ENCODE measurements at regions not wholly inside any gene's neighbourhood (a gene's known extent, or its start where the extent isn't known, plus 50 kb on each side); places are given as distances from the start of the nearest gene placed in this dataset.
"Not testable (repeated sequence)": the region's sequence is repeated elsewhere in the genome, so short reads cannot be mapped to it uniquely, and the experiment has no call there.

DNA sequence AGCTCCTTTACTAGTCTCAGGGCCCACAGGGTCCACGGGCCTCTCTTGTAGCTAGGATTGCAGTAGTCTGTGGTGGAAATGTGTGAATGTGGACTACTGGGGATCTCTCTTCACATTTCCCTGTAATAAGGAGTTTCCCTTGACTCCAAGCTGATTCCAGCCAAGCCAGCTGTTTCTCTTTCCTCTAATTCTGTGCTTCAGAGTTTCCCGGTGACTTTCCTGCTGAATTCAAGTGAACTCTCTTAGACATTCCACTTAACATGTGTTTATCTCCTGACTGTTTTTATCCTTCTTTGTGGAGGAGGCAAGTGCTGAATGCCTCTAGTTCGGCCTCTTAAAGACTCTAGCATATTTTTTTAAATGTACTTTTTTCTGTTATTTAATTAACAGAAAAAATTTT is 354.0 kb upstream of the RGS18 start:
- DNase-seq: no peak
- H3K4me3 ChIP-seq: no peak overlapping the region
- H3K27me3 ChIP-seq (ENCODE audit: low read depth): no peaks in the 10 kb centered on the region
- no peaks in the 10 kb centered on the region for H3K4me1 ChIP-seq
- no peak overlapping the region for H3K27ac ChIP-seq (replicated peaks)
- TF ChIP-seq, protein P1, sequence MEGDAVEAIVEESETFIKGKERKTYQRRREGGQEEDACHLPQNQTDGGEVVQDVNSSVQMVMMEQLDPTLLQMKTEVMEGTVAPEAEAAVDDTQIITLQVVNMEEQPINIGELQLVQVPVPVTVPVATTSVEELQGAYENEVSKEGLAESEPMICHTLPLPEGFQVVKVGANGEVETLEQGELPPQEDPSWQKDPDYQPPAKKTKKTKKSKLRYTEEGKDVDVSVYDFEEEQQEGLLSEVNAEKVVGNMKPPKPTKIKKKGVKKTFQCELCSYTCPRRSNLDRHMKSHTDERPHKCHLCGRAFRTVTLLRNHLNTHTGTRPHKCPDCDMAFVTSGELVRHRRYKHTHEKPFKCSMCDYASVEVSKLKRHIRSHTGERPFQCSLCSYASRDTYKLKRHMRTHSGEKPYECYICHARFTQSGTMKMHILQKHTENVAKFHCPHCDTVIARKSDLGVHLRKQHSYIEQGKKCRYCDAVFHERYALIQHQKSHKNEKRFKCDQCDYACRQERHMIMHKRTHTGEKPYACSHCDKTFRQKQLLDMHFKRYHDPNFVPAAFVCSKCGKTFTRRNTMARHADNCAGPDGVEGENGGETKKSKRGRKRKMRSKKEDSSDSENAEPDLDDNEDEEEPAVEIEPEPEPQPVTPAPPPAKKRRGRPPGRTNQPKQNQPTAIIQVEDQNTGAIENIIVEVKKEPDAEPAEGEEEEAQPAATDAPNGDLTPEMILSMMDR (IDR thresholded peaks at IDR 0.05; ENCODE audit: borderline replicate concordance): no peak
- intact Hi-C loops (cut with micrococcal nuclease): no loop called here
- H3K9me3 ChIP-seq (replicated peaks): no peaks in the 10 kb centered on the region
- no peaks in the 10 kb centered on the region for H3K36me3 ChIP-seq

DNA sequence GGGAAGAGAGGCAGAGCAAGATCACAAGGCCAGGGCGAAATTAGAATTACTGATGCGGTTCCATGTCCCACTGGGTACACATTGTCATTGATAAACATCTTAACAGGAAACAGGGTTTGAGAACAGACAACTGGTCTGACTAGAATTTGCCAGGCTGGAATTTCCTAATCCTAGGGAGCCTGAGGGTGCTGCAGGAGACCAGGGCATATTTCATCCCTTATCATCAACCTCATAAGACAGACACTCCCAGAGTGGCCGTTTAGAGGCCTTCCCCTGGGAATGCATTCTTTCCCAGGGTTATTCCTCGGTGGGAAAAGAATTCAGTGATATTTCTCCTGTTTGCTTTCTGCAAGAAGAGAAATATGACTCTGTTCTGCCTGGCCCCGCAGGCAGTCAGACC is 344.7 kb upstream of the RGS18 start:
- H3K36me3 ChIP-seq; H3K27me3 ChIP-seq (ENCODE audit: low read depth); DNase-seq; H3K4me3 ChIP-seq; H3K4me1 ChIP-seq; H3K27ac ChIP-seq (replicated peaks); intact Hi-C loops (cut with micrococcal nuclease): not testable (repeated sequence)
- peaks cover 27% of the 10 kb centered on the region for H3K9me3 ChIP-seq (replicated peaks)

DNA sequence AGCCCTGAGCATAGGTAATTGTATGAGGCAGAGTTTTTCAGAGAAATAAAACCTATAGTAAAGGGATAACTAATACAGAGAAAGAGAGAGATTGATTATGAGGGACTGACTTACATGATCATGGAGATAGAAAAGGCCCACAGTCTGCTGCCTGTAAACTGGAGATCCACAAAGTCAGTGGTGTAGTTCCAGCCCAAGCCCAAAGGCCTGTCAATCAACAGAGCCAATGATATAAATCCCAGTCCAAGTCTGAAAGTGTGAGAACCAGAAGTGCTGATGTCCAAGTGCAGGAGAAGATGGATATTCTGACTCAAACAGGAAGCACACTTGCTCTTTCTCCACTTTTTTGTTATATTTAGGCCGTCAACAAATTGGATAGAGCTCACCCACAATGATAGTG is 340.1 kb upstream of the RGS18 start:
- Histone ChIP-seq H3K27ac (replicated peaks) (no peak overlapping the region), H3K4me1 (no peaks in the 10 kb centered on the region), H3K4me3 (no peak overlapping the region), H3K36me3 (no peaks in the 10 kb centered on the region), H3K27me3 (ENCODE audit: low read depth) (no peaks in the 10 kb centered on the region), H3K9me3 (replicated peaks) (peaks cover 12% of the 10 kb centered on the region)
- no peak for DNase-seq
- intact Hi-C loops (cut with micrococcal nuclease): no loop called here
- TF ChIP-seq, protein P1 (IDR thresholded peaks at IDR 0.05; ENCODE audit: borderline replicate concordance): no peak

DNA sequence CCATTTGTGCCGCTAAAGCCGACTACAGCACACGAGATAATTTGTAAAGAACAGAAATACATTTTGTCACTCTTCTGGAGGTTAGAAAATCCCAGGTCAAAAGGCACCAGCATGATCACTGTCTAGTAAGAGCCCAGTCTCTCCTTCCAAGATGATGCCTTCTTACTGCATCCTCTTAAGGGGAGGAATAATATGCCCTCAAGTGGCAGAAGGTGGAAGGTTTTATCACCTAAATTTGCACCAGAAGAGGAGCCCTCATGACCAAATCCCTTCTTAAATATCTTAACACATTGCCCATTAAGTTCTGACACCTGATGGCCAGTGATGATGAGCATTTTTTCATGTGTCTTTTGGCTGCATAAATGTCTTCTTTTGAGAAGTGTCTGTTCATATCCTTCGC is 326.7 kb upstream of the RGS18 start:
- Histone ChIP-seq H3K4me1 (no peaks in the 10 kb centered on the region), H3K36me3 (no peaks in the 10 kb centered on the region), H3K9me3 (replicated peaks) (peaks cover 7% of the 10 kb centered on the region), H3K4me3 (no peak overlapping the region), H3K27ac (replicated peaks) (no peak overlapping the region), H3K27me3 (ENCODE audit: low read depth) (no peaks in the 10 kb centered on the region)
- intact Hi-C loops (cut with micrococcal nuclease): no loop called here
- TF ChIP-seq, protein P1 (IDR thresholded peaks at IDR 0.05; ENCODE audit: borderline replicate concordance): no peak
- no peak for DNase-seq

DNA sequence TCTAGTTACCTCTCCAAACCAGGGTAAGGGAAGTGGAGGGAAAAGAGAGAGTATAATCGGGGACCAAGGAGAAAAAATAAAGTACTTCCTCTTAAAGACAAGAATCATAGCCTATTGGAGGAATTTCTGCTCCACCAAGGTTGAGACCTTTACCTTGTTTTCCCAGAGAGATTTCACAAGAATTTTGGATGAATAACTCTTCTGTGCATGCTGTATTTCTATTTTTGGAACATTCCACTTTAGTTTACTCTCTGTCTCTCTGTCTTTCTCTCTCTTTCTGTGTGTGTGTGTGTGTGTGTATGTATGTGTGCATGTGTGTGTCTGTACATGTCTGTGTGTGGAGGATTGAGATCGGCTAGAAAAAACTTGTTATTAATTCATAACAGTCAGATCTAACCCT is 318.4 kb upstream of the RGS18 start:
- intact Hi-C loops (cut with micrococcal nuclease): no loop called here
- Histone ChIP-seq H3K27me3 (ENCODE audit: low read depth) (no peaks in the 10 kb centered on the region), H3K36me3 (no peaks in the 10 kb centered on the region), H3K9me3 (replicated peaks) (no peaks in the 10 kb centered on the region), H3K4me1 (no peaks in the 10 kb centered on the region), H3K27ac (replicated peaks) (no peak overlapping the region), H3K4me3 (no peak overlapping the region)
- no peak for DNase-seq
- TF ChIP-seq, protein P1 (IDR thresholded peaks at IDR 0.05; ENCODE audit: borderline replicate concordance): no peak

DNA sequence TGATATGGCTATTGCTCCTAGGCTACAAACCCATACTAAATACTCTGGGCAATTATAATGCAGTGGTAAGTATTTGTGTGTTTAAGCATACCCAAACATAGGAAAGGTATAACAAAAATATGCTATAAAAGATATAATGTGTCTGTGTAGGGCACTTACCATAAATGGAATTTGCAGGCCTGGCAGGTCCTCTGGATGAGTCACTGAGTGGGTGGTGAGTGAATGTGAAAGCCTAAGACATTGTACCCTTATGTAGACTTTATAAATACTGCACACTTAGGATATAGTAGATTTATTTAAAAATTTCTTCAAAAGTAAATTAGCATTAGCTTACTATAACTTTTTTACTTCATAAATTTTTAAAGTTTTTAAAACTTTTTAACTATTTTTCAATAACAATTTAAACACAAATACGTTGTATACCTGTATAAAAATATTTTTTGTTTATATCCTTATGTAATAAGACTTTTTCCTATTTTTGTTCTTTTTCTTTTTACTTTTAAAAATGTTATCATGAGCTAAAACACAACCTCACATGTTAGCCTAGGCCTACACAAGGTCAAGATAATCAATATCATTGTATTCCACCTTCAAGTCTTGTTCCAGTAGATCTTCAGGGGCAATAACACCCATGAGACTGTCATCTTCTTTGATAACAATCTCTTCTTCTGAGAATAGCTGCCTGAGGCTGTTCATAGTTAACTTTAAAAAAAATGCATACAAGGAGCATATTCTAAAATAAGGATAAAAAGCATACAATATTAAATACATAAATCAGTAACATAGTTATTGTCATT is 306.3 kb upstream of the RGS18 start:
- Histone ChIP-seq H3K4me3 (no peak overlapping the region), H3K27me3 (ENCODE audit: low read depth) (no peaks in the 10 kb centered on the region), H3K9me3 (replicated peaks) (no peaks in the 10 kb centered on the region), H3K4me1 (no peaks in the 10 kb centered on the region), H3K27ac (replicated peaks) (no peak overlapping the region), H3K36me3 (no peaks in the 10 kb centered on the region)
- DNase-seq: no peak
- intact Hi-C loops (cut with micrococcal nuclease): no loop called here
- TF ChIP-seq, protein P1 (IDR thresholded peaks at IDR 0.05; ENCODE audit: borderline replicate concordance): no peak

All from left ventricle myocardium inferior (tissue), 1 donor.